ENCODE measurements at regions not wholly inside any gene's neighbourhood (a gene's known extent, or its start where the extent isn't known, plus 50 kb on each side); places are given as distances from the start of the nearest gene placed in this dataset.

GRCh38 chr12:93126069-93126474 is 197.0 kb upstream of the EEA1 start:
- Histone ChIP-seq H3K27ac (ENCODE audit: low read depth, low read length) (no peak overlapping the region), H4K20me1 (ENCODE audit: insufficient read depth, low read length) (no peaks in the 10 kb centered on the region), H2AFZ (ENCODE audit: low read depth, low read length) (no peak overlapping the region), H3K4me1 (ENCODE audit: insufficient read depth, low read length) (peaks cover 12% of the 10 kb centered on the region), H3K9ac (ENCODE audit: low read length) (no peak overlapping the region), H3K79me2 (ENCODE audit: insufficient read depth, low read length) (no peaks in the 10 kb centered on the region), H3K4me2 (ENCODE audit: low read length) (no peak overlapping the region), H3K9me3 (ENCODE audit: insufficient read depth, low read depth, low read length) (no peaks in the 10 kb centered on the region), H3K4me3 (ENCODE audit: insufficient read depth, low read depth, low read length) (no peak overlapping the region), H3K27me3 (ENCODE audit: insufficient read depth, low read length) (no peaks in the 10 kb centered on the region), H3K36me3 (ENCODE audit: insufficient read depth, low read length) (no peaks in the 10 kb centered on the region)
- H3K9me3 Mint-ChIP-seq (ENCODE audit: unreplicated experiment): no peaks in the 10 kb centered on the region
- H3K27ac Mint-ChIP-seq (ENCODE audit: unreplicated experiment): no peak overlapping the region
- FAIRE-seq (no peak), DNase-seq (ENCODE audit: low read depth) (no peak)
- H3K27me3 Mint-ChIP-seq (ENCODE audit: low read depth, unreplicated experiment): no peaks in the 10 kb centered on the region
- H3K4me3 Mint-ChIP-seq (ENCODE audit: unreplicated experiment): no peak overlapping the region
- TF ChIP-seq EZH2 (IDR thresholded peaks at IDR 0.05; ENCODE audit: insufficient read depth, low read length) (no peak), CTCF (IDR thresholded peaks at IDR 0.05; ENCODE audit: insufficient read depth, low read depth, low read length) (no peak)
- no peaks in the 10 kb centered on the region for H3K36me3 Mint-ChIP-seq (ENCODE audit: low read depth, unreplicated experiment)
- H3K4me1 Mint-ChIP-seq (ENCODE audit: low read depth, unreplicated experiment): peaks cover 14% of the 10 kb centered on the region

- H3K4me1 ChIP-seq (ENCODE audit: insufficient read depth, low read length): peaks cover 7% of the 10 kb centered on the region
- no peaks in the 10 kb centered on the region for H3K36me3 Mint-ChIP-seq (ENCODE audit: low read depth, unreplicated experiment)
- TF ChIP-seq CTCF (IDR thresholded peaks at IDR 0.05; ENCODE audit: insufficient read depth, low read depth, low read length) (no peak), EZH2 (IDR thresholded peaks at IDR 0.05; ENCODE audit: insufficient read depth, low read length) (no peak)
These were observed 198.0 kb upstream of the EEA1 start for GRCh38 chr12:93127107-93127560.

GRCh38 chr12:93127582-93128331 is 198.7 kb upstream of the EEA1 start:
- peaks cover 1% of the 10 kb centered on the region for H3K4me1 ChIP-seq (ENCODE audit: insufficient read depth, low read length)
- Mint-ChIP-seq H3K36me3 (ENCODE audit: low read depth, unreplicated experiment) (no peaks in the 10 kb centered on the region), H3K4me3 (ENCODE audit: unreplicated experiment) (no peak overlapping the region), H3K27ac (ENCODE audit: unreplicated experiment) (no peak overlapping the region), H3K4me1 (ENCODE audit: low read depth, unreplicated experiment) (peaks cover 2% of the 10 kb centered on the region), H3K27me3 (ENCODE audit: low read depth, unreplicated experiment) (no peaks in the 10 kb centered on the region), H3K9me3 (ENCODE audit: unreplicated experiment) (no peaks in the 10 kb centered on the region)
- DNase-seq (ENCODE audit: low read depth) (peak; percentile 70), FAIRE-seq (no peak)
- no peaks in the 10 kb centered on the region for H3K27me3 ChIP-seq (ENCODE audit: insufficient read depth, low read length)
- H3K4me2 ChIP-seq (ENCODE audit: low read length): no peak overlapping the region
- H3K27ac ChIP-seq (ENCODE audit: low read depth, low read length): no peak overlapping the region
- H3K79me2 ChIP-seq (ENCODE audit: insufficient read depth, low read length): no peaks in the 10 kb centered on the region
- no peak overlapping the region for H3K4me3 ChIP-seq (ENCODE audit: insufficient read depth, low read depth, low read length)
- TF ChIP-seq EZH2 (IDR thresholded peaks at IDR 0.05; ENCODE audit: insufficient read depth, low read length) (no peak), CTCF (IDR thresholded peaks at IDR 0.05; ENCODE audit: insufficient read depth, low read depth, low read length) (no peak)
- H2AFZ ChIP-seq (ENCODE audit: low read depth, low read length): no peak overlapping the region
- no peaks in the 10 kb centered on the region for H4K20me1 ChIP-seq (ENCODE audit: insufficient read depth, low read length)
- no peaks in the 10 kb centered on the region for H3K36me3 ChIP-seq (ENCODE audit: insufficient read depth, low read length)
- H3K9ac ChIP-seq (ENCODE audit: low read length): no peak overlapping the region
- H3K9me3 ChIP-seq (ENCODE audit: insufficient read depth, low read depth, low read length): no peaks in the 10 kb centered on the region

More at GRCh38 chr12:93127107-93127560, 198.0 kb upstream of the EEA1 start:
- H2AFZ ChIP-seq (ENCODE audit: low read depth, low read length): no peak overlapping the region
- DNase-seq (ENCODE audit: low read depth) (no peak), FAIRE-seq (no peak)
- no peak overlapping the region for H3K4me3 Mint-ChIP-seq (ENCODE audit: unreplicated experiment)
- no peaks in the 10 kb centered on the region for H3K79me2 ChIP-seq (ENCODE audit: insufficient read depth, low read length)
- no peaks in the 10 kb centered on the region for H3K9me3 ChIP-seq (ENCODE audit: insufficient read depth, low read depth, low read length)
- H3K27me3 ChIP-seq (ENCODE audit: insufficient read depth, low read length): no peaks in the 10 kb centered on the region
- H3K36me3 ChIP-seq (ENCODE audit: insufficient read depth, low read length): no peaks in the 10 kb centered on the region
- H3K4me1 Mint-ChIP-seq (ENCODE audit: low read depth, unreplicated experiment): peaks cover 8% of the 10 kb centered on the region
- no peak overlapping the region for H3K27ac ChIP-seq (ENCODE audit: low read depth, low read length)
- no peaks in the 10 kb centered on the region for H3K9me3 Mint-ChIP-seq (ENCODE audit: unreplicated experiment)
- H3K27ac Mint-ChIP-seq (ENCODE audit: unreplicated experiment): no peak overlapping the region
- no peak overlapping the region for H3K4me3 ChIP-seq (ENCODE audit: insufficient read depth, low read depth, low read length)
- H4K20me1 ChIP-seq (ENCODE audit: insufficient read depth, low read length): no peaks in the 10 kb centered on the region
- no peaks in the 10 kb centered on the region for H3K27me3 Mint-ChIP-seq (ENCODE audit: low read depth, unreplicated experiment)
- no peak overlapping the region for H3K4me2 ChIP-seq (ENCODE audit: low read length)
- H3K9ac ChIP-seq (ENCODE audit: low read length): no peak overlapping the region

Measured in astrocyte (in vitro differentiated cells and primary cell).